ENCODE measurements at regions not wholly inside any gene's neighbourhood (a gene's known extent, or its start where the extent isn't known, plus 50 kb on each side); places are given as distances from the start of the nearest gene placed in this dataset.

- TF ChIP-seq, protein P1, sequence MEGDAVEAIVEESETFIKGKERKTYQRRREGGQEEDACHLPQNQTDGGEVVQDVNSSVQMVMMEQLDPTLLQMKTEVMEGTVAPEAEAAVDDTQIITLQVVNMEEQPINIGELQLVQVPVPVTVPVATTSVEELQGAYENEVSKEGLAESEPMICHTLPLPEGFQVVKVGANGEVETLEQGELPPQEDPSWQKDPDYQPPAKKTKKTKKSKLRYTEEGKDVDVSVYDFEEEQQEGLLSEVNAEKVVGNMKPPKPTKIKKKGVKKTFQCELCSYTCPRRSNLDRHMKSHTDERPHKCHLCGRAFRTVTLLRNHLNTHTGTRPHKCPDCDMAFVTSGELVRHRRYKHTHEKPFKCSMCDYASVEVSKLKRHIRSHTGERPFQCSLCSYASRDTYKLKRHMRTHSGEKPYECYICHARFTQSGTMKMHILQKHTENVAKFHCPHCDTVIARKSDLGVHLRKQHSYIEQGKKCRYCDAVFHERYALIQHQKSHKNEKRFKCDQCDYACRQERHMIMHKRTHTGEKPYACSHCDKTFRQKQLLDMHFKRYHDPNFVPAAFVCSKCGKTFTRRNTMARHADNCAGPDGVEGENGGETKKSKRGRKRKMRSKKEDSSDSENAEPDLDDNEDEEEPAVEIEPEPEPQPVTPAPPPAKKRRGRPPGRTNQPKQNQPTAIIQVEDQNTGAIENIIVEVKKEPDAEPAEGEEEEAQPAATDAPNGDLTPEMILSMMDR (IDR thresholded peaks at IDR 0.05; ENCODE audit: insufficient read depth, low read length), result no peak
- no peak overlapping the region for H3K4me3 ChIP-seq (ENCODE audit: low read depth, low read length)
- peak; percentile 69 for DNase-seq (ENCODE audit: low read depth)
Measured at GRCh38 chr15:77541421-77542181, 91.1 kb downstream of the LINGO1 start.

DNA sequence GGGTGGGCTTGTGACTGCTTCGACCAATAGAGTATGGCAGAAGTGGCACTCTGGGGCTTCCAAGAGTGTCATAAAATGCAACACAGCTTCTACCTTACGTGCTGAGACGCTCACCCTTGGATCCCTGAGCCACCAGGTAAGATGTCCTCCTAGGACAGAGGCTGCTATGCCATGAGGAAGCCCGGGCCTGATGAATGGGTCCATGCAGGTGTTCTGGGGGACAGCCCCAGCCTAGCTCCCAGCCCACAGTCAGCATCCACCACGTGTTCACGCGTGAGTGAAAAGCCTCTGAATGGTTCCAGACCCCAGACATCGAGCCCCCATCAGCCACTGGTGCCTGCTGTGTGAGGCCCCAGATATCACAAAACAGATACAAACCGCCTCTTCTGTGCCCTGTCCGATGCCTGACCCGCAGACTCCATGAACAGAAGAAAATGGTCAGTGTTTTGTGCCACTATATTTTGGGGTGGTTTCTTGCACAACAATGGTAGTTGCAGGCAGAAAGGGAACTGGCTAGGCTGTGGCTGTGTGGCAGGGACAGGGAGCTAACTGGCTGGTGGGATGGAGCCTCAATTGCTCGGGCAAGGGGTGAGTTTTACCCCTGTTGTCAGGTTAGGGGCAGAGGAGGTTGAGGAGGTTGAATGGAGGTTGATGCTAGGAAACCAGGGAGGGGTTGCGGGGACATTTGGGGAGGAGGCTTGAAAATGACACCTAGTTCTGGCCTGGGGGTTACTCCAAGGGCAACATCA, 92.2 kb downstream of the LINGO1 start:
- TF ChIP-seq, protein P1 (IDR thresholded peaks at IDR 0.05; ENCODE audit: insufficient read depth, low read length), result no peak
- no peak for DNase-seq (ENCODE audit: low read depth)
- no peak overlapping the region for H3K4me3 ChIP-seq (ENCODE audit: low read depth, low read length)

DNA sequence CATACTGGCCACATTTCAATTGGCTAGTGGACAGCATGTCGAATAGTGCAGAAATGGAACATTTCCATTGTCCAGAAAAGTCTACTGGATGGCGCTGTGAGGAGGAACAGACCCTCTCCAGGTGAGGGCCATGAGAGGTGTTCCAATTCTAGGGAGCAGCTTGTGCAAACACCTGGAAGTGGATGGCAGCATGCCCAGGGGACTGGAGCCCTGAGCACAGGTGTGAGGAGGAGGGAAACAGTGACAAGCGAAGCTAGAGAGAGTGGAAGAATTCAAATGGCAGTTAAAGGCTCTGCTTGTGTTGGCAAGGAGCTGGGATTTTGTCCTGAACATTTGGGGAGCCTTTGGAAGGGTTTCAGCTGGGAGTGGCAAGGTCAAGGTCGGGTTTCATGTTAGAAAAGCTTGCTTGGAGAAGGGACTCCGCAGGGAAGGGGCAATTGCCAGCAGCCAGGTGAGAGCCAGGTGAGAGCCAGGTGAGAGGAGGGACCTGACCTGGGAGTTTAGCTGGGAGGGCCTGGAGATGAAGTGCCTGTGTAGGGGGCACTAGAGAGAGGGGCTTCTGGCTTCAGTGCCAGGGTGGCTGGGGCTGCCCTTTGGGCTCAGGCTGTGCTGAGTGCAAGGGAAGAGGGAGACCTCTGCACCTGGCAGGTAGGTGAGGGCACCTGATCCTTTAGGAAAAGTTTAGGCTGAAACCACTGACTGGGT, 93.8 kb downstream of the LINGO1 start:
- no peak for DNase-seq (ENCODE audit: low read depth)

DNA sequence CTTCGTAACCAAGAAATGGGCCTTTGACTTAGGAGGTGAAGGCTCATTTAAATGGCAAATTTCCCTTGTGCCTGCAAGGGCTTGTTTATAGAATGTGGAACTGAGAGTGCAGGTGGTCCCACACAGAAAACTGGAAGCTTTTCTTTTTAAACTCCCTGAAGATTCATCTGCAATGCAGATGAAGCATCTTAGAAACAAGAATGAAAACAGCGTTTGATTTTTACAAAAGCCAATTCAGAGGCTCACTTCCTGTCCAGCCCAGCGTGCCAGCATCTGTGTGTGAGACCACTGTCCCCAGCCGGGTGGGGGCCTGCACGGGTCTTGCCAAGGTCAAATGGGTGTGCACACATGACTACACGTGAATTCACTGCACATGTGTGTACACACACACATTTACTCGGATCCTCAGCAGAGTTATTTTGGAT, 94.7 kb downstream of the LINGO1 start:
- TF ChIP-seq, protein P1 (IDR thresholded peaks at IDR 0.05; ENCODE audit: insufficient read depth, low read length), result no peak
- no peak for DNase-seq (ENCODE audit: low read depth)
- no peak overlapping the region for H3K4me3 ChIP-seq (ENCODE audit: low read depth, low read length)

More for the DNA sequence above, 93.8 kb downstream of the LINGO1 start:
- TF ChIP-seq, protein P1 (IDR thresholded peaks at IDR 0.05; ENCODE audit: insufficient read depth, low read length), result no peak
- no peak overlapping the region for H3K4me3 ChIP-seq (ENCODE audit: low read depth, low read length)

- no peak for DNase-seq (ENCODE audit: low read depth)
- no peak overlapping the region for H3K4me3 ChIP-seq (ENCODE audit: low read depth, low read length)
- TF ChIP-seq, protein P1 (IDR thresholded peaks at IDR 0.05; ENCODE audit: insufficient read depth, low read length), result no peak
Measured at GRCh38 chr15:77537006-77537405, 95.7 kb downstream of the LINGO1 start.

GRCh38 chr15:77535845-77536244, 96.9 kb downstream of the LINGO1 start:
- H3K4me3 ChIP-seq (ENCODE audit: low read depth, low read length), result no peak overlapping the region
- TF ChIP-seq, protein P1 (IDR thresholded peaks at IDR 0.05; ENCODE audit: insufficient read depth, low read length), result no peak
- DNase-seq (ENCODE audit: low read depth), result no peak

All from fibroblast of the aortic adventitia (primary cell).